CD4-positive, alpha-beta T cell treated with Interleukin-17A for 1 hour (primary cell): ENCODE measurements at regions not wholly inside any gene's neighbourhood (a gene's known extent, or its start where the extent isn't known, plus 50 kb on each side); places are given as distances from the start of the nearest gene placed in this dataset.
"Not testable (repeated sequence)": the region's sequence is repeated elsewhere in the genome, so short reads cannot be mapped to it uniquely, and the experiment has no call there.

Source experiments
- DNase-seq: peaks from one replicate; pipeline ENCODE4 v3.0.0-alpha.2; 2020

DNA sequence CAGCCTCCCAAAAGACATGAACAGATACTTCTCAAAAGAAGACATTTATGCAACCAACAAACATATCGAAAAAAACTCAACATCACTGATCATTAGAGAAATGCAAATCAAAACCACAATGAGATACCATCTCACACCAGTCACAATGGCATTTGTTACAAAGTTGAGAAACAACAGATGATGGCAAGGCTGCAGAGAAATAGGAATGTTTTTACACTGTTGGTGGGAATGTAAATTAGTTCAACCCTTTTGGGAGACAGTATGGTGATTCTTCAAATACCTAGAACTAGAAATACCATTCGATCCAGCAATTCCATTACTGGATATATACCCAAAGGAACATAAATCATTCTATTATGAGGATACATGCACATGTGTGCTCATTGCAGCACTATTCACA is 1349.2 kb upstream of the GJE1 start:
- not testable (repeated sequence) for DNase-seq

DNA sequence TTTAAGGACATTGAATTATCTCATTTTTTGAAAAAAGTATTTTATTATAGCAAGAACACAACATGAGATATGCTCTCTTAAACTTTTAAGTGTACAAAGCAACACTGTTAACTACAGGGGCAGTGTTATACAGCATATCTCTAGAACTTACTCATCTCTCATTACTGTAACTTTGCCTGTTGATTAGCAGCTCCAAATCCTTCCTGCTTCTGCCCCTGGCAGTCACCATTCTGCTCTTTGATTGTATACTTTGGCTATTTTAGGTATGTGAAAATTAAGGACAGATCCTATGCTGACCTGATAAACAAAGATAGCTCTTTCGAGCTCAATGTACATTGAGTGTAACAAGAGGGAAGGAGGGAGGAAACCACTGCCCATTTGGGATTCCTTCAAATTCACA is 1349.8 kb upstream of the GJE1 start:
- no peak for DNase-seq

DNA sequence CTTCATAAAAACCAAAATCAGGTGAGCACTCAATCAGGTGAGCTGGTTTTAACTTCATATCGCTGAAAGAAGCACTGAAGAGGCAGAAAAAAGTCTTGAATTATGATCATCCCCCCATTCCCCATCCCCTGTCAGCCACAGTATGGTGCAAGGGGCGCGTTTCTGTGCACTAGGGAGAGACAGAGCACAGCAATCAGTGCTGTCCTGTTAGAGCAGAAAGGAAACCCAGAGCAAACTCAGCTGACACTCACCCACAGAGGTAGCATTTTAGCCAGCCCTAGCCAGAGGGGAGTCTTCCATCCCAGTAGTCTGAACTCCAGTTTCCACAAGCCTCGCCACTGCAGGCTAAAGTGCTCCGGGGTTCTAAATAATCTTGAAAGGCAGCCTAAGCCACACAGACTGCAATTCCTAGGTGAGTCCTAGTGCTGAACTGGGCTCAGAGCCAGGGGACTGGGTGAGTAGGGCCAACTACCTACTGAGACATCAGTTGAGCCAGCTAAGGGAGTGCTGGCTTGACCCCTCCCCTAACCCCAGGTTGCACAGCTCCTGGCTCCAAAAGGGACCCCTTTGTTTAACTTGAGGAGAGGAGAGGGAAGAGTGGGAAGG is 1352.6 kb upstream of the GJE1 start:
- DNase-seq, result no peak

DNA sequence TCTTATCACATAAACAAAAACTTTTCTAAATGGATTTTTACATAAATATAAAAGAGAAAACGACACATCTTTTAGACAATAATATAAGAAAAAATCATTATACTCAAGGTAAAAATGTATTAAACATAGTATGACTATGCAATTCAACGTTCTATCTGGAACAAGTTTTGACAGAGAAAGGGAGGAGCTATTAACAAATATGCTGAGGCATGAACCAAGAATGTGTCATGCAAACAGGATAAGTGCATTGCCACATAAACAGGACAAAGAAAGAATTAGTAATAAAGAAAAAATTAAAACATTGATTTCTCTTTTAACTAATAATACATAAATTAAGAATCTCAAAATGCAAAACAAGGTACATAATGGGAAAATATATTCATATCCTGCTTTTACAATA is 1353.4 kb upstream of the GJE1 start:
- DNase-seq, result no peak

DNA sequence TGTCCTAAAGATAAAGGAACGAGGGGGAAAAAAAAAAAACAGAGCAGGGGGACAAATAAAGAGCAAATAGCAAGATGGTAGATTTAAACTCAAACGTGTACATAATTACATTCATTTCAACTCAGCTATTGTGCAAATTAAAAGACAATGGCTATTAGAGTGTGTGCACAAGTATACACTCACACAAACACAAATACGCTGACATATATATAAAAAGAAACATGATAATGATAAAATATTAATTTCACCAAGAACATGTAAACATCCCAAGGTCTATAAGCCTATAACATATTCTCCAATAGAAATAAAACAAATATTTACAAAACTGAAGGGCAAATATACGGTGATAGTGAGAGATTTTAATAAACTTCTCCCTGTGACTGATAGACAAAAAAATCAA is 1354.9 kb upstream of the GJE1 start:
- DNase-seq, result no peak

DNA sequence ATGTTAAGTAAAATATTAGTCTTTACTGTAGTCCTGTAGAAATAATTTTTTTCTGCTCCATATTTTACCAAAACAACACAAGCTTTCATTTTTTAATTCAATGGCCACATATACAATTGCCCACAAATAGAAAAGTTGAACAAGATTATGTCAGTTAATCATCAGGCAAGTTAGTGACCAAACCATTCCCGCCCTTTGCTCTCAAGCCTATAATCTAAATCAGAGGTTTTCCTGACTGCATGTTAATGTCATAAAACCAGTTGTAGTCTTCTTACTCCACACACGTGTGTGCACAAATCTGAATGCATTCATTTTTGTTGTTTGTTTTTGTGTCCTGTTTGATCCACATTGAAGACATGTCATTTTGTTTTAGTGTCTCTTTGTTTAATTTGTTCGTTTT is 1357.7 kb upstream of the GJE1 start:
- DNase-seq, result no peak

DNA sequence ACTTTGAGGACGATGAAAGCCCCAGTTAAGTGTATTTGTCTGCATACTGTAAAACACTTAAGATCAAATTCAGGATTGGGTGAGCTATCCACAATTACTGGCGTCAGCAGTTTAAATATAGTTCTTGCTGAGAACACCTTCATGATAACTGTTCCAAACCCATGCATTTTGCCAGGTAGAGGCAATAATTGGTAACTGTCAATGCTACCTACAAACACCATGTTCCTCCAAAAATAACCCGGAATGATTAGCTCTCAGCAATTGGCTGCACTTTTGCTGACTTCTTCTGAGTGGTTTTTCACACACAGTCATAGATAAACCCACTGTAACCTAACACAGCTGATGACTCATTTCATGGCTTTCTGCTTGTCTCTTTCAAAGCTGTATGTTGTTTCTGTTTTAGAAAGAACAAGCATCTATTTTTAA is 1358.6 kb upstream of the GJE1 start:
- DNase-seq, result no peak

DNA sequence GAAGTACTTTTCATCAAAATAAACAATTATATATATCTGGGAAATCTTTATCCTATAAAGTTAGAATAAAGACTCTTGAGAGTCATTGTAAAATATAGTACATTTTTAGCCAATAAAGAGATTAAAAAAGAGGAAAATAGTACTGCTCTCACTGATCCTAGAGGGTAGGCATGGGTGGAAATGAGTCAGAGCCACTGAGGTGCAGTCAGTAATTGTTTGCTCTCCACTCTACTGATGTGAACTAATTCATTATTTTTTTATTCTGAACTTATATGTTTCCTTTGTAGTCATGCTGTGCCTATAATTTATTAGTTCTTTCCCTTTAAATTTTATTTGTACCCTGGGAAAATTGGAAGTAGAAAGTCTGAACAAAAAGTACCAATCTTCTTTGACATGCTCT is 1359.4 kb upstream of the GJE1 start:
- no peak for DNase-seq

DNA sequence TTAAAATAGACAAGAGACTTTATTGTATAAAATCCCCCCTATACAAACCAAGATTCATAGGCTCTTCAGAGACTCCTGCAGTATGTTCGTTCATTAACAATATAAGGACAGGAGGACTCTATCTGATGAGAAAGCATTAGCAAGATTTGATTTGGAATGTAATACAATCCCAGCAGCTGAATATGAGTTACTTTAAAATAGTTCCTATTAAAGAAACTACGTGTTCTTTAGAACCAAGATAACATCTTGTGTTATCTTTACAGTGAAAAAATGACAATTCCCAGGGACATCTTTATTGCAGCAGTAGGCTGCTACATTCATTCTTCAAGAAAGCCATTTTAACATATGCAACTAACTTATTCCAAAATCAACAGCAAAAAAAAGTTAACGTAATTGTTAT is 1360.1 kb upstream of the GJE1 start:
- DNase-seq, result no peak

DNA sequence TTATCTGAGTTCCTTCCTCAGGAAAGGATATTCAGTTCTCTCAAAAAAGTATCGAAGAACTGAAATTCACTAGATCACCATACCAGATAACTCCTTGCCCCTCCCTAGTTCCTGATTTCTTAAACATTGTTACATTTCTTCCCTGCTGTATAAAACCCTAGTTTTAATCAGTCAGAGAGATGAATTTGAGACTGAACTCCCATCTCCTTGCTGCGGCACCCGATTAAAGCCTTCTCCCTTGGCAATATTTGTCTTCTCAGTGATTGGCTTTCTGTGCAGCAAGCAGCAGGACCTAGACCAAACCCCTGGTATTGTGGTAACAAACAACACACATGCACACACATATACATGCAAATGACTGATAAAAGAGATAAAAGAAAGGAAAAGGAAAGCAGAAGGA is 1364.6 kb upstream of the GJE1 start:
- no peak for DNase-seq

DNA sequence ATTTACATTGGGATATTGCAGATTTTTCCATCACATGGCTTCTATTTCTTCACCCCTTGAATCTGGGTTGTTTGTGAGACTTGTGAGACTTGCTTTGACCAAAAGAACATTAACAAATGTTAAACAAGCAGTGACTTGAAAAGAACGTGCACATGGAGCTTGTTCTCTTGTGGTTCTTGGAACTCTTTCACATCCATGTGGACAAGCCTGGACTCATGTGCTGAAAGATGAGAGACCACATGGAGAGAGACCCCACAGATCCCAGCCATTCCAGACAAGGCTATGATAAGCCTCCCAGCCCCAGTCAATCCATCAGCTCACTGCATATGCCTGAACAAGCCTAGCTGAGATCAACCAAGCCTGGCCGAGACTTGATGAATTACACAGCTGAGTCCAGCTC is 1365.7 kb upstream of the GJE1 start:
- no peak for DNase-seq

DNA sequence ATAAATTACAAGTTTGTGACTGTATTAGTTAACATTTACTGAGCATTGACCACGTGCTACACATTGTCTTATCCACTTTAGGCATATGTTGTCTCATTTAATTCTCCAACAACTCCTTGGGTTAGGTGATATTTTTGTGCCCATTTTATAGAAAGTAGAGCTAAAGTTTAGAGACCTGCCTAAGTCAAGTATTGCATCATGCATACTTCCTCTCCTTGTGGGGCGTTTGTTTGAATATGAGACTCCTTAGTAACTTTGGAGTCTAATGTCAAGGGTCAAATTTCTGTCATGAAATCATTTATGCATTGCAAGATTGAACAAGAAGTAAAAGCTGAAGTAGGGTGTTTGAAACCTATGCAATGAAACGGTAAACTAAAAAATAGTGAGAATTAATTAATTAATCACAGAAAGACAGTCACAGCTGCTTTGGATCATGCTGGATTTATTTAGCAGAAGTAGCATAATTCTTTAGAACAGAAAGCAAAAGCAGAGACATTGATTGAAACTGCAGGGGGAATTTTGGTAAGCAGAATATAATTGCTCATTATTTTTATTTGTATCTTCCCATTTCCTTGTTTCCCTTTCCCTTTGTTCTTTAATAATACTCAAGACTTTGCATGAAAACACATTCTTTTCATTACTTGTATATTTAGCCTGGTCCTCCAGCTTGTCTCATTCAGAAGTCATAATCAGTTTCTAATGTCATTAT is 1374.4 kb upstream of the GJE1 start:
- no peak for DNase-seq

DNA sequence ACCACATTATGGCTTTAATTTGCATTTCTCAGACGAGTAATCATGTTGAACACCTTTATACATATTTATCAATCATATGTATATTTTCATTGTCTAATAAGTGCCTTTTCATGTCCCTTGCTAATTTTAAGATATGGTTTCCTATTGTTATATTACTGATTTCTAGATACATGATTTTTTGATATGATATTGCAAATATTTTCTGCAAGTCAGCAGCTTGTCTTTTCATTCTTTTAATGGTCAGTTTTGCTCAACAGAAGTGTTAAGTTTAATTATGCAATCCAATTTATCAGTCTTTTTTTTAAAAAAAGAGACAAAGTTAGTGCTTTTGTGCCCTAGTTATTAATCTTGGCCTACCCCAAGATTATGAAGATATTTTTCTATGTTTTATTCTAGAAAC is 1377.8 kb upstream of the CITED2 start:
- DNase-seq, result no peak

DNA sequence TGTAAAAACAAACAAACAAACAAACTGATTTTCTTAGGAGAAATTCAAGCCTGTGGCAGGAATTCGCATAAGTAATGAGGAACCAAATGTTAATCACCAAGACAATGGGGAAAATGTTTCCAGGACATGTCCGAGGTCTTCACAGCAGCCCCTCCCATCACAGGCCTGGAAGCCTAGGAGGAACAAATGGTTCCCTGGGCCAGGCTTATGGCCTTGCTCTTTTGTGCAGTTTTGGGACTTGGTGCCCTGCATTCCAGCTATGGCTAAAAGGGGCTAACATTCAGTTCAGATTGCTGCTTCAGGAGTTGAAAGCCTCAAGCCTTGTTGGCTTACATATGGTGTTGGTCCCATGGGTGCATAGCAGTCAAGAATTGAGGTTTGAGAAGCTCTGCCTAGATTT is 1372.7 kb upstream of the CITED2 start:
- no peak for DNase-seq

DNA sequence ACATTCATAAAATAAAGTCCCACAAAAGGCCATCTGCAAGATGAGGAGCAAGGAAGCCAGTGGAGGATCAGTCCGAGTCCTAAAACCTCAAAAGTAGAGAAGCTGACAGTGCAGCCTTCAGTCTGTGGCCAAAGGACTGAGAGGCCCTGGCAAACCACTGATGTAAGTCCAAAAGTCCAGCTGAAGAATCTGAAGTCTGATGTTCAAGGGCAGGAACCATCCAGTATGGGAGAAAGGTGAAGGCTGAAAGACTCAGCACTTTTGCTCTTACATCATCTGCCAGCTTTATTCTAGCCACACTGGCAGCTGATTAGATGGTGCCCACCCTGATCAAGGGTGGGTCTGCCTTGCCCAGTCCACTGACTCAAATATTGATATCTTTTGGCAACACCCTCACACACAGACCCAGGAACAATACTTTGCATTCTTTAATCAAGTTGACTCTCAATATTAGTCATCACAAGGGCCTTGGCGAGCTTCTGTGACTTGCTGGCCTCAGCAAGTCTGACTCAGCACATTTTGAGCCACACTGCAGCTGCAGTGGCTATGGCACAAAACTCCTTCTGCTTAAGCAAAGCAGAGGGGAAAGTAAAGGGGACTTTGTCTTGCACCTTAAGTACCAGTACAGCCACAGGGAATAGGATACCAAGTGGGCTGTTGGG is 1370.3 kb upstream of the CITED2 start:
- DNase-seq, result no peak

DNA sequence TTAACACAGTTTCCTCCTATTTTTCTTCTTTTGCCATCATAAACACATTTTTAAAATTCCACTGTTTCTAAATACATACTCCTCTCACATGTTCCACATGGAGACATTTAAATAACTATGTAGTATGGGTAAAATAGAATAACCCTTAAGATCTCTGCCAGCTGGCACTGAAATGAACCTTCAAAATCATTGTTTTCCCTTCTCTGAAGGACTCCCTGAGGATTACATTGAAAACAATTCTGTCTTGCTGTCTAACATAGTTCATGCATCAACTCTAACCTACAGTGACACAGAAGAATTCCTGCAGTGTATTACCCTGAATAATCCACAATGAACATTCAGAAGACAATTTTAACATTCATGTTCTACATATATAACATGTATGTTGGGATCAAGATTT is 1361.8 kb upstream of the CITED2 start:
- DNase-seq, result no peak

DNA sequence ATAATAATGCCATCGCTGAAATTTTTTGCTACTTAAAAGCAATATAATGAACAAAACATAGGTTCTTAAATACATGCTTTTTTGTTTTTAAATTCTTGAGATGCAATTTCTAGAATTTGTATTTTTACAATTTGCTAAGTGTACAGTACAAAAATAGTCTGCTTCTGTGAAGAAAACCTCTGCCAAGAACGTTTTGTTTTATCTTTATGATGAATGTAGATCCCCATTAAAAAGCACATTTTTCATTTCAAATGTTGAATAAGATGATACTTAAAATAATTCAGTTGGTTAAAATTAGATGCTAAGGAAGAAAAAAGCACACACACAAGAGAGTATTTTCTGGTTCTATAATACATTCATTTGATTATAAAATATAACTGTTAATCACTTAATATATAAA is 1358.5 kb upstream of the CITED2 start:
- DNase-seq, result no peak

DNA sequence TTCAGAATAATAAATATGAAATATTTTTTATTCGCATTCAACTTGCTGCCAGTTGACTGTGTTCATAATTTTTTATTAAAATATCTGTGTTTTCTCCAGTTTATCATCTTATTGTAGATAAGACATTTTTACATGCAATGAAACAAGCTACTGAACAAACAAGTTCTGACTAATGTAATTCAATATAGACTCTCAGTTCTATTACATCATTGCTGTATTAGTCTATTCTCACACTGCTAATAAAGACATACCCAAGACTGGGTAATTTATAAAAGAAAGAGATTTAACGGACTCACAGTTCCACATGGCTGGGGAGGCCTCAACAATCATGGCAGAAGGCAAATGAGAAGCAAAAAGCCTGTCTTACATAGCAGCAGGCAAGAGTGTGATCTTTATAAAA is 1357.7 kb upstream of the CITED2 start:
- DNase-seq, result no peak

DNA sequence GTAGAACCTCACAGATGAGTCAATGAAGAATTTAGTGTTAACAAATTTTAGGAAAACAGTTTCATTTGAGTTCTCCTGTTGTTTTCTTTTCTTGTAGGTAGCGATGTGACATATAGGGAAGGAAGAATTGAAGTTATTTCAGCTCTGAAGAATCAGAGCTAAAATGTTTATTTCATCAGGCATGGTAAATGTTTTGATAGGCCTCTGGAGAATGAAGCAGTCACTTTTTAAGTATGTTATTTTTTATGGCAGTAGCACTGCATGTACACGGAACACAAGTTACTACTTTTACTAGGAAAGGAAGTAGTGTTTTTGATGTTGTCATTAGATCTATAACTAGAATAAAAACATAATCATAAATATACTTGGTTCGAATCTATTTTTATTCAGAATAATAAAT is 1357.3 kb upstream of the CITED2 start:
- DNase-seq, result no peak

DNA sequence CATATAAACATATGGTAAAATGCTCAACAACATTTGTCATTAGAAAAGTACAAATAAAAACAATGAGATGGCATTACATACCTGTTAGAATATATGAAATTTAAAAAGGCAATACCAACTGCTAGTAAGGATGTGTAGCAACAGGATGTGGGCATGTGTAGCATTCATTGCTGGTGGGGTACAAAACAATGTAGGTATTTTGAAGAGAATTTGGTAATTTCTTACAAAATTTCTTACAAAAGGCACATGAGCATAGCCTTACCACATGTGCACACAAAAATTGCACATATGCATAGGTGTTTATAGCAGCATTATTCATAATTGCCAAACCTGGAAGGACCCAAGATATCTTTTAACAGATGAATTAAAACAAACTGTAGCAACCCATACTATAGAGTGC is 1355.1 kb upstream of the CITED2 start:
- DNase-seq, result no peak

DNA sequence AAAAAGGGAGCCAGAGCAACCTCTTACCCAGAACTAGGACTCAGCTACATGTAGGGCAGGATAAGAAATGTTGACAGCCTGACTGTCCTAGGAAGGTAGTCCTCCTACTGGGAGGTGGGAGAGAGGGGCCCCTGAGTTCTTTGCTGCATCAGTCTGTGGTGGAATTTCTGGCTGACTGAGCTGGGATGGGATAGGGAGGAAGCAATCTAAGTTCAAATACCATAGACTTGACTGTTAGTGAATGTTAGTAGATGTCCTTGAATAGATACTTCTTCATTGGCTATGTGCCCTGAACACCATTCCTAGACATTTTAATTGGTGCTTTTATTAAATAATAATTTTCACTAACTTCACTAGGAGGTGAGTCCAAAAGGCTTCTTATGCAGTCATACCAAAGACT is 1343.6 kb upstream of the CITED2 start:
- no peak for DNase-seq

DNA sequence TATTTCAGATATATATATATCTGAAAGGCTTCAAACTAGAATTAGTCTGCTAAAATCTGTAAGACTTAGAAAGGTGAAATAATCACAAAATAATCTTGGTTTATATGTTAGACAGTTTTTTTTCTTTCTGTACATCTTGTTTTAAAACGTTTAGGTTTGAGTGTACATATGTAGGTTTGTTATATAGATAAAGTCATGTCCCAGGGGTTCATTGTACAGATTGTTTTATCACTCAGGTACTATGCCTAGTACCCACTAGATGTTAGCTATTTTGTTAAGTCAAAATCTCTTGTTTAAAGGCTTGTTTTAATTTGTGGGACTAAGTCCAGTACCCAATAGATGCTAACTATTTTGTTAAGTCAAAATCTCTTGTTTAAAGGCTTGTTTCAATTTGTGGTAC is 1339.0 kb upstream of the CITED2 start:
- DNase-seq, result no peak

DNA sequence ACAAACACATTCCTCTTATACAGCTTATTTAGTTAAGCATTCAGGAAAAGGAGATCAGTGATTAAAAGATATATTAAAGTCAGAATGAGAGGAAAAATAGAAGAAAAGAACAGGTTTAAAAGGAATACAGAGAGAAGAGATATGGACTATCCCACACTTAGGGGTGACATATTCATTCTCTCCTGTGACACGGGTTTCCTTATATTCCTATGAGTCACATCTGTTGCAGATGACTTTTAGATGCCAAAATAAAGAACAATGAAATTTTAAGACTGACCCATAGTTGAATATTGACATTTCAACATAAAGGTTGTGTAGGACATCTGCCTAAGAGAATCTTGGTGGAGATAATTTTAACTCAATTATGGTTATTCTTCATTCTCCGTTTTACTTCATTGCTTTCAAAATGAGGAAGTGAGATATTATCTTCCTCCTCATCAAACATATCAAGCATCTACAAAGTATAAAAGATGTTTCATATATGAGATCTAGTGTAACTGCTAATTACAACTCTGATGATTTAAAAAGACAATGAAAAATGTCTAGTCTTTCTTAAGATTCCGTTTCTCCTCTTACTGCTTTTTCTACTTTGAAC is 1336.7 kb upstream of the CITED2 start:
- no peak for DNase-seq

DNA sequence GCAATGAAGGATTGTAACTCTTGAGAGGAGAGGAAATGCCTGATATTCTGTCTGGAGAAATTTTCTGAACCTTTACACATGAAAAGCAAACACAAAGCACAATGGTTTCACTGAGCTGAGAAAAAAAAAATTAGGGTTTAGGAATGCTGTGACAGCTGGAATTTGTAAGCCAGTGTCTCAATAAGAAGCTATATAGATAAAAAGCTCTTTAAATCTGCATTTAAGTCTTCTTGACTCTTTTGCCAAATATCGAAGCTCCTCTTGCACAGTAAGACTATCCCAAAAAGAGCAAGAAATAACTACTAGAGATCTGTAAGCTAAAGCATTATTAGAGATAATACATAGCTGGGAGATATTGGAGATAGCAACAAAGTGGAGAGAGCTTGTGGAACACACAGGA is 1334.0 kb upstream of the CITED2 start:
- no peak for DNase-seq
